ENCODE measurements at regions not wholly inside any gene's neighbourhood (a gene's known extent, or its start where the extent isn't known, plus 50 kb on each side); places are given as distances from the start of the nearest gene placed in this dataset.

- DNase-seq, result no peak
- Histone ChIP-seq H3K79me2 (ENCODE audit: control insufficient read depth, insufficient read depth, low read length) (no peaks in the 10 kb centered on the region), H3K27ac (ENCODE audit: low read length in 2 of 2) (no peak overlapping the region), H3K4me1 (ENCODE audit: control insufficient read depth in 2 of 2, insufficient read depth in 2 of 2, low read length in 2 of 2) (no peaks in the 10 kb centered on the region), H3K9ac (ENCODE audit: low read length) (no peak overlapping the region), H3K4me2 (replicated peaks; ENCODE audit: low read depth, low read length, poor library complexity, severe bottlenecking) (no peak overlapping the region), H4K20me1 (ENCODE audit: control insufficient read depth, insufficient read depth, low read length, poor library complexity, severe bottlenecking) (no peaks in the 10 kb centered on the region), H3K36me3 (replicated peaks in 1 of 2; ENCODE audit: control extremely low read depth in 1 of 2, control insufficient read depth in 1 of 2, extremely low read depth in 1 of 2, insufficient read depth in 2 of 2, low read length in 1 of 2) (no peaks in the 10 kb centered on the region), H3K4me3 (ENCODE audit: control extremely low read depth in 1 of 5, extremely low read depth in 1 of 5, insufficient read depth in 1 of 5, low read depth in 2 of 5, low read length in 4 of 5) (no peak overlapping the region), H3K27me3 (replicated peaks in 1 of 4; ENCODE audit: control extremely low read depth in 1 of 4, control insufficient read depth in 3 of 4, insufficient read depth in 4 of 4, low read length in 3 of 4) (no peaks in the 10 kb centered on the region), H3K9me3 (ENCODE audit: control extremely low read depth in 1 of 3, control insufficient read depth in 2 of 3, insufficient read depth in 1 of 3, low read length in 2 of 3) (peaks cover 0 to 6% (median 0%) of the 10 kb centered on the region in 3 donors), H2AFZ (ENCODE audit: insufficient read depth, low read depth, low read length, poor library complexity, severe bottlenecking) (no peak overlapping the region)
- no peaks in the 10 kb centered on the region for H3K27me3 Mint-ChIP-seq
- ChIA-PET POLR2A (no interaction called here), CTCF (no interaction called here)
- 80% methylated on average over 2 of the region's 3 CpGs for WGBS (ENCODE audit: insufficient coverage)
- no peak overlapping the region for H3K4me3 Mint-ChIP-seq
- H3K27ac Mint-ChIP-seq, result no peak overlapping the region
- H3K4me1 Mint-ChIP-seq, result no peaks in the 10 kb centered on the region
- peaks cover 5% of the 10 kb centered on the region for H3K9me3 Mint-ChIP-seq (ENCODE audit: insufficient read depth)
- no peak for ATAC-seq (ENCODE audit: low read depth)
- TF ChIP-seq EZH2 (IDR thresholded peaks at IDR 0.05; ENCODE audit: borderline replicate concordance, insufficient read depth, low read depth, low read length, poor library complexity, severe bottlenecking) (no peak), CTCF (IDR thresholded peaks at IDR 0.05) (no peak)
- intact Hi-C loops (cut with micrococcal nuclease), result no loop called here
Observed at GRCh38 chr2:139217641-139218040, 437.5 kb upstream of the NXPH2 start.

GRCh38 chr2:139216435-139216834 is 436.2 kb upstream of the NXPH2 start:
- Histone ChIP-seq H3K4me2 (replicated peaks; ENCODE audit: low read depth, low read length, poor library complexity, severe bottlenecking) (no peak overlapping the region), H4K20me1 (ENCODE audit: control insufficient read depth, insufficient read depth, low read length, poor library complexity, severe bottlenecking) (no peaks in the 10 kb centered on the region), H3K9me3 (ENCODE audit: control extremely low read depth in 1 of 3, control insufficient read depth in 2 of 3, insufficient read depth in 1 of 3, low read length in 2 of 3) (peaks cover 0 to 3% (median 0%) of the 10 kb centered on the region in 3 donors), H3K27ac (ENCODE audit: low read length in 2 of 2) (no peak overlapping the region), H3K9ac (ENCODE audit: low read length) (no peak overlapping the region), H2AFZ (ENCODE audit: insufficient read depth, low read depth, low read length, poor library complexity, severe bottlenecking) (no peak overlapping the region), H3K4me1 (ENCODE audit: control insufficient read depth in 2 of 2, insufficient read depth in 2 of 2, low read length in 2 of 2) (no peaks in the 10 kb centered on the region), H3K79me2 (ENCODE audit: control insufficient read depth, insufficient read depth, low read length) (no peaks in the 10 kb centered on the region), H3K4me3 (ENCODE audit: control extremely low read depth in 1 of 5, extremely low read depth in 1 of 5, insufficient read depth in 1 of 5, low read depth in 2 of 5, low read length in 4 of 5) (no peak overlapping the region), H3K36me3 (replicated peaks in 1 of 2; ENCODE audit: control extremely low read depth in 1 of 2, control insufficient read depth in 1 of 2, extremely low read depth in 1 of 2, insufficient read depth in 2 of 2, low read length in 1 of 2) (no peaks in the 10 kb centered on the region), H3K27me3 (replicated peaks in 1 of 4; ENCODE audit: control extremely low read depth in 1 of 4, control insufficient read depth in 3 of 4, insufficient read depth in 4 of 4, low read length in 3 of 4) (no peaks in the 10 kb centered on the region)
- no peak for TF ChIP-seq EZH2 (IDR thresholded peaks at IDR 0.05; ENCODE audit: borderline replicate concordance, insufficient read depth, low read depth, low read length, poor library complexity, severe bottlenecking)
- TF ChIP-seq CTCF (IDR thresholded peaks at IDR 0.05), result no peak
- no peak for ATAC-seq (ENCODE audit: low read depth)
- Mint-ChIP-seq H3K27ac (no peak overlapping the region), H3K9me3 (ENCODE audit: insufficient read depth) (peaks cover 5% of the 10 kb centered on the region), H3K4me1 (no peaks in the 10 kb centered on the region), H3K27me3 (no peaks in the 10 kb centered on the region), H3K4me3 (no peak overlapping the region)
- intact Hi-C loops (cut with micrococcal nuclease), result no loop called here
- DNase-seq, result no peak
- ChIA-PET POLR2A (no interaction called here), CTCF (no interaction called here)

Measured in B cell (primary cell).